Ovary (tissue), 7 donors: ENCODE measurements at regions not wholly inside any gene's neighbourhood (a gene's known extent, or its start where the extent isn't known, plus 50 kb on each side); places are given as distances from the start of the nearest gene placed in this dataset.

Experiments
- DNase-seq, 5 donors: peaks; one replicate each; pipeline ENCODE4 v3.0.0-alpha.2; 2019 to 2020
- H3K27ac ChIP-seq, 2 donors: fragments of 200-600 bp; one replicate each; pipeline versions ENCODE4 v1.5.1 to v1.8.0; 2019 to 2022
- H3K27me3 ChIP-seq: fragments of 200-600 bp; one replicate; pipeline ENCODE4 v1.8.0; 2022
- H3K36me3 ChIP-seq: fragments of 200-600 bp; sonication (generic); one replicate; pipeline ENCODE4 v1.5.1; 2019
- H3K4me1 ChIP-seq: one replicate; pipeline ENCODE4 v1.8.1; 2013; ENCODE audit warnings: mild to moderate bottlenecking, moderate library complexity; ENCODE audit not compliant: insufficient read depth
- H3K4me3 ChIP-seq: fragments of 200-600 bp; sonication (generic); one replicate; pipeline ENCODE4 v1.5.1; 2017
- H3K9me3 ChIP-seq, 2 donors: fragments of 200-600 bp in 1 of 2; sonication (generic) in 1 of 2; one replicate each; pipeline versions ENCODE4 v1.5.1 to v1.8.1; 2013 to 2019; ENCODE audit warnings: mild to moderate bottlenecking in 1 of 2, moderate library complexity in 1 of 2
- CTCF ChIP-seq, 3 donors: fragments of 450-650 bp in 2 of 3; fragments of 200-600 bp in 1 of 3; IDR thresholded peaks; one replicate each; pipeline versions ENCODE4 v1.5.1 to v1.8.0; 2016 to 2022; ENCODE audit warnings: antibody characterized with exemption in 3 of 3, mild to moderate bottlenecking in 1 of 3
- EP300 ChIP-seq: sonication (generic); formaldehyde crosslinking; IDR thresholded peaks from one replicate; pipeline ENCODE4 v1.6.1; 2017; ENCODE audit warnings: antibody characterized with exemption
- POLR2A ChIP-seq: fragments of 450-650 bp; IDR thresholded peaks from one replicate; pipeline ENCODE4 v1.6.1; 2017; ENCODE audit warnings: antibody characterized with exemption, mild to moderate bottlenecking, moderate library complexity
- WGBS, 3 donors: extraction: QIAGEN DNeasy Blood & Tissue Kit in 1 of 3; methylation state at CpG; one replicate each; pipeline versions ENCODE4 v1.1.5 to v1.1.7; 2013 to 2017; 5-methylcytosine and 5-hydroxymethylcytosine counted together
- intact Hi-C, 4 donors: fragments of 100-400 bp; cut with DNase I; formaldehyde crosslinking; loops; one replicate each; pipeline versions ENCODE4 v1.11.0 to v1.15.1; 2022 to 2023
- donor health status: DM: no; HTN: no; CAD: no; lungs with moderate emphysema.
- donor health status: DM: no; HTN: no; CAD: no.
- donor health status: Bipolar disorder and iron deficiency.
- donor health status: DM: no; HTN: no; CAD: no.
- donor health status: DM: yes; HTN: yes; CAD: no.

- H3K27me3 ChIP-seq, result no peaks in the 10 kb centered on the region
- H3K4me1 ChIP-seq, result no peaks in the 10 kb centered on the region
- no peak overlapping the region for H3K4me3 ChIP-seq
- H3K36me3 ChIP-seq, result no peaks in the 10 kb centered on the region
- intact Hi-C loops, result no loop called here
- WGBS, 3 donors, result 76 to 83% (median 78%) methylated on average over 4 of the region's 4 CpGs
- no peaks in the 10 kb centered on the region for H3K9me3 ChIP-seq
- DNase-seq, result no peak
- TF ChIP-seq POLR2A (no peak), EP300 (no peak)
- H3K27ac ChIP-seq, result no peak overlapping the region
Measured at GRCh38 chr19:30620354-30620753, 248.2 kb downstream of the ZNF536 start.

- DNase-seq, result no peak
- TF ChIP-seq POLR2A, result no peak
- TF ChIP-seq CTCF (IDR thresholded peaks at IDR 0.05), result no peak
- no peak for TF ChIP-seq EP300
- Histone ChIP-seq H3K27me3 (no peaks in the 10 kb centered on the region), H3K9me3 (no peaks in the 10 kb centered on the region), H3K4me3 (no peak overlapping the region), H3K36me3 (no peaks in the 10 kb centered on the region), H3K4me1 (no peaks in the 10 kb centered on the region), H3K27ac (no peak overlapping the region)
- WGBS, 3 donors, result 77 to 94% (median 83%) methylated on average over 2 of the region's 2 CpGs
- intact Hi-C loops, result no loop called here
Measured at GRCh38 chr19:30609656-30610270, 237.6 kb downstream of the ZNF536 start.

GRCh38 chr19:30608471-30608870 lies 236.3 kb downstream of the ZNF536 start:
- WGBS, 3 donors, result 74 to 86% (median 83%) methylated on average over 1 of the region's 1 CpG

More at GRCh38 chr19:30608471-30608870, 236.3 kb downstream of the ZNF536 start:
- H3K4me1 ChIP-seq, result no peaks in the 10 kb centered on the region
- intact Hi-C loops, result no loop called here
- H3K27me3 ChIP-seq, result no peaks in the 10 kb centered on the region
- H3K4me3 ChIP-seq, result no peak overlapping the region
- no peak overlapping the region for H3K27ac ChIP-seq
- H3K36me3 ChIP-seq, result no peaks in the 10 kb centered on the region
- TF ChIP-seq CTCF (IDR thresholded peaks at IDR 0.05) (no peak), EP300 (no peak)
- DNase-seq, result no peak
- H3K9me3 ChIP-seq, result no peaks in the 10 kb centered on the region
